HL-60 (cell line): ENCODE measurements at regions not wholly inside any gene's neighbourhood (a gene's known extent, or its start where the extent isn't known, plus 50 kb on each side); places are given as distances from the start of the nearest gene placed in this dataset.

Experiments
- DNase-seq, 2 experiments: peaks; one replicate each; pipeline ENCODE4 v3.0.0-alpha.2; 2010 to 2020; ENCODE audit warnings: low read depth in 1 of 2, low spot score in 1 of 2
- H3K27ac ChIP-seq: fragments of 250-450 bp; sonication (Bioruptor Pico); replicated peaks from 2 replicates; pipeline ENCODE4 v1.5.1; 2020; ENCODE audit warnings: mild to moderate bottlenecking, moderate library complexity
- H3K27me3 ChIP-seq: fragments of 250-450 bp; sonication (Bioruptor Pico); 2 replicates; pipeline ENCODE4 v1.5.1; 2021; ENCODE audit warnings: mild to moderate bottlenecking, moderate library complexity; ENCODE audit not compliant: insufficient read depth, poor library complexity, severe bottlenecking
- H3K4me3 ChIP-seq: replicated peaks from 2 replicates; pipeline ENCODE4 v1.5.1; 2011; ENCODE audit warnings: mild to moderate bottlenecking, control low read depth, low read length; ENCODE audit not compliant: insufficient read depth
- GABPA ChIP-seq: IDR thresholded peaks from 2 replicates; pipeline ENCODE4 v1.6.1; 2012; ENCODE audit warnings: low read depth
- POLR2AphosphoS5 ChIP-seq: IDR thresholded peaks from 2 replicates; pipeline ENCODE4 v1.6.1; 2012; ENCODE audit warnings: low read depth
- SPI1 ChIP-seq: IDR thresholded peaks from 2 replicates; pipeline ENCODE4 v1.6.1; 2012; ENCODE audit warnings: low read depth, mild to moderate bottlenecking, borderline replicate concordance
- TF ChIP-seq, protein P1 (sequence below): IDR thresholded peaks from 2 replicates; pipeline ENCODE4 v1.6.1; 2012; ENCODE audit warnings: low read depth; ENCODE audit not compliant: insufficient replicate concordance
- TF ChIP-seq, protein P2 (sequence below): IDR thresholded peaks from one replicate; pipeline ENCODE4 v1.5.1; 2011; ENCODE audit warnings: low read length, control low read depth, inconsistent platforms; ENCODE audit not compliant: insufficient read depth

DNA sequence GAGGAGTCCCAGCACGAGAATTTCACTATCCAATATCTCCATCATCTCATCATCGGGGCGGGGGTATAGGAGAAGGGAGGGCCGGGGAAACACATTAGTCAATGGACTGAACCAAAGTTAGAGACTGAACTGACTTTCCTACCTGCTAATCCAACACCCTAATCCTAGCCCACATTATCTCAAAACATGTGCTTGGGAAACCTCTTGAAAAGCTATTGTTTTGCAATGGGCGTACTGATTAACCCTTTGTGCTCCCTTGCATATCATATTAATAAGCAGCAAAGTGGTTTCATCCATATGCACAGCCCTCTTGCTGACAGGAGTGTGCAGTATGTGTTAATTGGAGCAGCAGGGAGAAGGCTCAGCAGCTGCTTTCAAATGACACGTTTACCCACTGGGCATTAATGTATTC is 125.7 kb upstream of the GRIP1 start:
- TF ChIP-seq, protein P1, sequence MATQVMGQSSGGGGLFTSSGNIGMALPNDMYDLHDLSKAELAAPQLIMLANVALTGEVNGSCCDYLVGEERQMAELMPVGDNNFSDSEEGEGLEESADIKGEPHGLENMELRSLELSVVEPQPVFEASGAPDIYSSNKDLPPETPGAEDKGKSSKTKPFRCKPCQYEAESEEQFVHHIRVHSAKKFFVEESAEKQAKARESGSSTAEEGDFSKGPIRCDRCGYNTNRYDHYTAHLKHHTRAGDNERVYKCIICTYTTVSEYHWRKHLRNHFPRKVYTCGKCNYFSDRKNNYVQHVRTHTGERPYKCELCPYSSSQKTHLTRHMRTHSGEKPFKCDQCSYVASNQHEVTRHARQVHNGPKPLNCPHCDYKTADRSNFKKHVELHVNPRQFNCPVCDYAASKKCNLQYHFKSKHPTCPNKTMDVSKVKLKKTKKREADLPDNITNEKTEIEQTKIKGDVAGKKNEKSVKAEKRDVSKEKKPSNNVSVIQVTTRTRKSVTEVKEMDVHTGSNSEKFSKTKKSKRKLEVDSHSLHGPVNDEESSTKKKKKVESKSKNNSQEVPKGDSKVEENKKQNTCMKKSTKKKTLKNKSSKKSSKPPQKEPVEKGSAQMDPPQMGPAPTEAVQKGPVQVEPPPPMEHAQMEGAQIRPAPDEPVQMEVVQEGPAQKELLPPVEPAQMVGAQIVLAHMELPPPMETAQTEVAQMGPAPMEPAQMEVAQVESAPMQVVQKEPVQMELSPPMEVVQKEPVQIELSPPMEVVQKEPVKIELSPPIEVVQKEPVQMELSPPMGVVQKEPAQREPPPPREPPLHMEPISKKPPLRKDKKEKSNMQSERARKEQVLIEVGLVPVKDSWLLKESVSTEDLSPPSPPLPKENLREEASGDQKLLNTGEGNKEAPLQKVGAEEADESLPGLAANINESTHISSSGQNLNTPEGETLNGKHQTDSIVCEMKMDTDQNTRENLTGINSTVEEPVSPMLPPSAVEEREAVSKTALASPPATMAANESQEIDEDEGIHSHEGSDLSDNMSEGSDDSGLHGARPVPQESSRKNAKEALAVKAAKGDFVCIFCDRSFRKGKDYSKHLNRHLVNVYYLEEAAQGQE = no peak
- TF ChIP-seq, protein P2, sequence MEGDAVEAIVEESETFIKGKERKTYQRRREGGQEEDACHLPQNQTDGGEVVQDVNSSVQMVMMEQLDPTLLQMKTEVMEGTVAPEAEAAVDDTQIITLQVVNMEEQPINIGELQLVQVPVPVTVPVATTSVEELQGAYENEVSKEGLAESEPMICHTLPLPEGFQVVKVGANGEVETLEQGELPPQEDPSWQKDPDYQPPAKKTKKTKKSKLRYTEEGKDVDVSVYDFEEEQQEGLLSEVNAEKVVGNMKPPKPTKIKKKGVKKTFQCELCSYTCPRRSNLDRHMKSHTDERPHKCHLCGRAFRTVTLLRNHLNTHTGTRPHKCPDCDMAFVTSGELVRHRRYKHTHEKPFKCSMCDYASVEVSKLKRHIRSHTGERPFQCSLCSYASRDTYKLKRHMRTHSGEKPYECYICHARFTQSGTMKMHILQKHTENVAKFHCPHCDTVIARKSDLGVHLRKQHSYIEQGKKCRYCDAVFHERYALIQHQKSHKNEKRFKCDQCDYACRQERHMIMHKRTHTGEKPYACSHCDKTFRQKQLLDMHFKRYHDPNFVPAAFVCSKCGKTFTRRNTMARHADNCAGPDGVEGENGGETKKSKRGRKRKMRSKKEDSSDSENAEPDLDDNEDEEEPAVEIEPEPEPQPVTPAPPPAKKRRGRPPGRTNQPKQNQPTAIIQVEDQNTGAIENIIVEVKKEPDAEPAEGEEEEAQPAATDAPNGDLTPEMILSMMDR = no peak
- TF ChIP-seq SPI1 = no peak
- TF ChIP-seq POLR2AphosphoS5 = no peak
- no peak for TF ChIP-seq GABPA

DNA sequence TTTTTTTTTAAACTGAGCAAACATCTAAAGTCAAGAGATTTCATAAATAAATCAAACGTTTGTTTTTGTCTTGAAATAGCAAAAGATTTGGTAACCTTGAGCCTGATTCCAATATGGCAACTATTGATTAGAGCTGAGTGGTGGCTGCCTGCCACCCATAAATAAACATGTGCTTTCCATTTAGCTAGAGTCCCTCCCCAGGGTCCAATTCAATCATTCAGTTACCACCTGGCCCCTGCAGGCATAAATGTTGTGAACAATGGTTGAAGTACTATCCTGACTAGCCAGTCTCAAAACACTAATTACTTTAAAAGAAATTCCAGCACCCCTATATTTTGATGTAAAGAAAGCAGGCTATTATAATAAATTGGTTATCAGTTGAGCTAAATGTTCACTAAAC is 129.7 kb upstream of the GRIP1 start:
- no peak for TF ChIP-seq POLR2AphosphoS5
- TF ChIP-seq, protein P1 = no peak
- TF ChIP-seq GABPA = no peak
- TF ChIP-seq, protein P2 = no peak
- TF ChIP-seq SPI1 = no peak
- H3K4me3 ChIP-seq = no peak overlapping the region
- no peak overlapping the region for H3K27ac ChIP-seq
- DNase-seq = no peak
- no peaks in the 10 kb centered on the region for H3K27me3 ChIP-seq

More for the DNA sequence above, 125.7 kb upstream of the GRIP1 start:
- no peaks in the 10 kb centered on the region for H3K27me3 ChIP-seq
- H3K27ac ChIP-seq = no peak overlapping the region
- DNase-seq = no peak
- H3K4me3 ChIP-seq = no peak overlapping the region

- Histone ChIP-seq H3K4me3 (no peak overlapping the region), H3K27me3 (peaks cover 2% of the 10 kb centered on the region), H3K27ac (no peak overlapping the region)
- TF ChIP-seq, protein P1 = no peak
- TF ChIP-seq POLR2AphosphoS5 = no peak
- no peak for TF ChIP-seq SPI1
- DNase-seq = no peak
These were observed 134.4 kb upstream of the GRIP1 start for GRCh38 chr12:66813137-66813892.
